ENCODE measurements at regions not wholly inside any gene's neighbourhood (a gene's known extent, or its start where the extent isn't known, plus 50 kb on each side); places are given as distances from the start of the nearest gene placed in this dataset.
"Not testable (repeated sequence)": the region's sequence is repeated elsewhere in the genome, so short reads cannot be mapped to it uniquely, and the experiment has no call there.

DNA sequence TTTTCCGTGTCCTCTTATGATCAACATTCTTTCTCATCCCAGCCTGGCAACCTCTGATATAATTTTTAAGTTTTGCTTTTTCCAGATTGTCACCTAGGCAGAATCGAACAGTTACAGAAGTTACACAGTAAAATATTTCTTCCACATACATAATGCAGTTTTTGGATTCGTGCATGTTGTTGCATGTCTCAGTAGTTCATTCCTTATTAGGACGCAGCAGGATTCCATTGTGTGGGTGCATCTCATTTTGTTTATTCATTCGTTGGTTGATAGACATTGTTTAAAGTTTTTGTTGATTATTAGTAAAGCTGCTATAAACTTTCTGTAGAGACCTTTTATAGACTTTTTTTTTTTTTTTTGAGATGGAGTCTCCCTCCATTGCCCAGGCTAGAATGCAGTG is 284.3 kb upstream of the FERMT1 start:
- DNase-seq, result no peak

GRCh38 chr20:6401893-6402557 is 279.2 kb upstream of the FERMT1 start:
- no peak for DNase-seq

GRCh38 chr20:6397115-6397514 is 274.3 kb upstream of the FERMT1 start:
- no peak for DNase-seq

GRCh38 chr20:6395695-6396094 is 272.9 kb upstream of the FERMT1 start:
- DNase-seq, result no peak

DNA sequence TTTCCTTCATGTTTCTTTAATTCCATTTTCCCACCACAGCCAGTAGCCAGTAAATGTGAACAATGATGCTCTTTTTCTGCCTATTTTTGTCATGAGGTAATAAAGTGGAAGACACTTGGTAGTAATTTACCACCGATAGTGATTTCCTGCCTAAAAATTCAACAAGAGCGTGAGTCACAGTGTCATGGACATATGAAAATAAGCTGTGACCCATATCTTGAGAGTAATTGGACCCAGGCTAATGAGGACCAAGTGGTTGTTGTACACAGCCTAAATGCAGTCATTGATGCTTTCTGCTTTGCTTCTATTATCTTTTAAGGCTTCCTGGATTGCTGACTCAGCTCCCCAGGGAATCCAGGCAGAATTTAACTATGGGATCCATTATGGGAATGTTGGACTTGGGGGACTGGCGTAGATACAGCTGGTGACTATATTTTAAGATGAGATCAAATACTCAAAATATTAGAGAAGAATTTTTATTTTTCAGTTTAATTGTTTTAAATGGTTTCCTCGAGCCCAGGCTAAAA is 265.9 kb upstream of the FERMT1 start:
- DNase-seq, result no peak

- DNase-seq, result no peak
Observed at GRCh38 chr20:6384956-6385486, 262.2 kb upstream of the FERMT1 start.

GRCh38 chr20:6384380-6384779 is 261.6 kb upstream of the FERMT1 start:
- no peak for DNase-seq

DNA sequence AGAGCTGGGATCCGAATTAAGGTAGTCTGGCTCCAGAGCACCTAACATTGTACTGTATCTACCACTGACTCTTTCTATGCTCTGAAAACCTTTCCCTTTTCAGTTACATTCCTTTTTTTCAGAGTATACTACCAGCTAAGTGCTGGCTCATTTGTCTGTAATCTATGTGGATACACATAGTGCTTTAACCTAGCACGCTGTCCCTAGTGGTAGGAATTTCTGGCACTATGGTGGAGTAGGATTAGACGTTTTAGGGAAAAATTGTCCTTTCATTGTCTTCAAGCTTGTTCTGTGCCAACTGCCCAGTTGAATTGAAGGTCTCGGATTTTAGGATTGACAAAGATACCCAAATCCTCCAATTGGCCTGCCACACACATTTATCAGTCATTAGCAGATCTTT is 259.1 kb upstream of the FERMT1 start:
- DNase-seq, result no peak

DNA sequence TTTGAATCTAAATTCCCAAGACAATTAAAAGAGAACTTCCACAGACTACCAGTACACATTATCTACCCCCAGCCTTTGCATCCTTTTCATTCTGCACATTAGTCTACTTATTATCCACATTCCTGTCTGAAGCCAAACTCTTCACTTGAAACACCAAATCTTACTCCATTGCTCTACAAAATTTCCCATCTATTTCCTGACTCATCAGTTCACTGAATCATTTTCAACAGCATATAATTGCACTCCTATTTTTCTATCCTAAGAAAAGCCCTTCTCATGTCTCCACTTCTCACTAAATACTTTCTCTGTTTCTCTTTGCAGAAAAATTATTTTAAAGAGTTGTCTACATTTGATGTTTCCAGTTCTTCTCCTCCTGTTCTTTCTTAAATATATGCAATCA is 239.4 kb upstream of the FERMT1 start:
- no peak for DNase-seq

GRCh38 chr20:6360766-6361165 is 237.9 kb upstream of the FERMT1 start:
- DNase-seq, result no peak

- no peak for DNase-seq
Observed at GRCh38 chr20:6355754-6356451, 233.1 kb upstream of the FERMT1 start.

- no peak for DNase-seq
Observed at GRCh38 chr20:6348908-6349307, 226.1 kb upstream of the FERMT1 start.

- DNase-seq, result no peak
Observed at GRCh38 chr20:6347916-6348315, 225.1 kb upstream of the FERMT1 start.

- no peak for DNase-seq
Observed at GRCh38 chr20:6341491-6341890, 218.7 kb upstream of the FERMT1 start.

DNA sequence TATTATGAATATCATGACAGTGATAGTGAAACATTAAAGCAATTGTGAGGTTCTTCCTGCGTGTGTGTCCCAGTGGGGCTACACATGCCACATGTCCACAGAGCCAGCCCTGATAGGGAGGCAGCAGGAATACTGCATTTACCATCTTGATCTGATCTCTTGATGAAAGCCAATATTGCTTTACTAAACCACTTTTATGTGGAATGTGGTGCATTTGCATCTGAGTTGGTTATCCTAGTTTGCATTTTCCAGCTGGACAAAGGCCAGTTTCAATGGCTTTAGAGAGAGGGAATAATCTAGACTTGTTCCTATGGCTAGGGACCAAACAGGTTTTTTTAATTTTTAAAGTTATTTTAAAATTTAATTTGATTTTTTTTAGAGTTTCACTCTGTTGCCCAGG is 216.3 kb upstream of the FERMT1 start:
- no peak for DNase-seq

DNA sequence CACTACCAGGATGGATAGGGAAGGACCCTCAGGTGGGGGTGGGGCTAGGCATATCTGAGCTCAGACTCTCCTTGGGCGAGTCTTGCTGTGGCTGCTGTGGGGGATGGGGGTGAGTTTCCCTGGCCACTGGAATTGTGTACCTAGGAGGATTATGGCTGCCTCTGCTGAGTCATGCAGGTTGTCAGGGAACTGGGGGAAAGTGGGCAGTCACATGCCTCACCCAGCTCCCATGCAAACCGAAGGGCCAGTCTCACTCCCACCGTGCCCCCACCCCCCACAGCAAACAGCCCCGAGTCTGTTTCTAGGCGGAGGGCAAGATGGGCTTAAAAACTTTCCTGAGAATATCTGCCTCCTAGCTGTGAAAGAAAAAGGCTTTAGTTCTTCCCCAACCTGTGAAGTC is 210.3 kb upstream of the FERMT1 start:
- DNase-seq, result no peak

GRCh38 chr20:6321235-6321634 is 198.4 kb upstream of the FERMT1 start:
- not testable (repeated sequence) for DNase-seq

DNA sequence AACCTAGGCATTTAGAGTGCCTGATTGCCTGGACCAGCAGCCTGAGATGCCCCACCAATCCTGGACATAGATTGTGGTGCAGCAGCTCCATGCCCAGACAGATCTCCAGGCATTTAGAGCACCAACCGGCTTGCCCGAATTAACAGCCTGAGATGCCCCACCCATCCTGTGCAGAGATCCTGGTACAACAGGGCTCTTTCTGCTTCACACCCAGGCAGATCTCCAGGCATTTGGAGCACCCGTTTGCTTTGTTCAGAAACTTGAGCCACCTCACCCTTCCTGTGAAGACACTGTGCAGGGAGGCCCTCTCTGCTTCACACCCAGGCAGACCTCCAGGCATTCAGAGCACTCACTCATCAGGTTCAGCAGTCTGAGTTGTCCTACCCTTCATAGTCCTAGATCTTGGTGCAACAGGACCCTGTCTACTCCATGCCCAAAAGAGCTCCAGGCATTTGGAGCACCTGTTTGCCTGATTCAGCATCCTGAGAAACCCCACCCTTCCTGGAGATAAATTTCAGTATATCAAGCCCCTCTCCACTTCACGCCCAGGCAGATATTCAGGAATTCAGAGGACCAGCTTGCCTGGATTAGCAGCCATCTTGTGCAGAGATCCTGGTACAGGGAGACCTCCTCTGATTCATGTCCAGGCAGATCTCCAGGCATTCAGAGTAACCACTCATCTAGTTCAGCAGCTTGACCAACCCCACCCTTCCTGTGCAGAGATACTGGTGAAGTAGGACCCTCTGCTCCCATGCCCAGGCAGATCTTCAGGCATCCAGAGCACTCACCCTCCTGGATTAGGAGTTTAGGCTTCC is 189.2 kb upstream of the FERMT1 start:
- no peak for DNase-seq

DNA sequence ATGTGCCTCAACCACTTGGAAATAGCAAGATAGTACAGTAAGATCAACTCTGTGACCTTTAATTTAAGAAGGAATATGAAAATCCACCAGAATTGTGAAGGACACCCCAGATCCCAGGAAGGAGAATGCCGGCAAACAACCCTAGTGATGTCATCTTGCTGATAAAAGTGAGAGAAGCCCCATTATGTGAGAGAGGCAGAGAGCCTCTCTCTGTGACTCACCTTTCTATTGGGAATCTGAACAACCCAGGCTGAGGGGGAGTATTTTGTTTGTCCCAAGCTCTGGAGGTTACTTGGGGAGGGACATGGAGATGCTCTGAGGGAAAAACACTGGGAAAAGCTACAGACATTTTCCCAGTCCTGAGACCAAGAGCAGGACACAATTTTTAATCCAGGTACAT is 188.3 kb upstream of the FERMT1 start:
- no peak for DNase-seq

DNA sequence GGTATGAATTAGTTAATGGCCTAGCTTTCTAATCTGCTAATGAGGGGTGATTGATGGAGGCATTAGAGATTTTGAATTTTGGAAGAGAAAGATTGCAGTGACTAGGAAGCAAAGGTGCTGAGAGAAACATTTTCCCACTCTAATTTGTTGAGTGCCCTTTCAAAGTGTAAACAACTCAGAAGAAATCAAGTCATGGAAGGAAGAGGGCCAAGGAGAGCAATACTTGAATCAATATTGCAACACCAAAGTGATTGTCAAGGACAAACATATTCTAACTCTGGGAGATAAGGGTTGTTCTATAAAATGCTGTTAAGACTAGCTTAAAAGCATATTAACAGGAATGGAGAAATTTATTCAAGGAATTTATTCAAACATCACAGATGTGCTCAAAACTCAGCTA is 182.7 kb upstream of the FERMT1 start:
- DNase-seq, result no peak

DNA sequence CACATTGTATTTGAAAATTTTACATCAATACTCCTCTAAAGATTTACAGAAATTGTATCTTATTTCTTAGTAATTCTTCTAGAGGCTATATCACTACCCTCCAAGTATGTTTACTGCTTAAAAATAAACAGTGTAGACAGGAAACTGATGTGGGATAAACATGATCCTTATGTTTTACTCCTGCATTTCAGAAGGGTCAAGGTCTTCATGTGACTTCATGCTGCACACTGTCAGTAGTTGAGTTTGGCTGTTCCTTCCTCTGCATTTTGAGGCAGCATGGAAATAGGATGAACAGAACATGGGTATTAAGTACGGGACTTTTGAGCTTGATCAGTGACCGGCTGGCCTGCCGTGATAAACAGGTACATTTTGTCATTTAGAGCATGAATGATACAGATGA is 179.2 kb upstream of the FERMT1 start:
- no peak for DNase-seq

GRCh38 chr20:6299456-6299855 is 176.6 kb upstream of the FERMT1 start:
- DNase-seq, result no peak

- DNase-seq, result no peak
Observed at GRCh38 chr20:6298049-6298448, 175.2 kb upstream of the FERMT1 start.

GRCh38 chr20:6295867-6296256 is 173.0 kb upstream of the FERMT1 start:
- DNase-seq, result no peak
